ENCODE measurements at regions not wholly inside any gene's neighbourhood (a gene's known extent, or its start where the extent isn't known, plus 50 kb on each side); places are given as distances from the start of the nearest gene placed in this dataset.
"Not testable (repeated sequence)": the region's sequence is repeated elsewhere in the genome, so short reads cannot be mapped to it uniquely, and the experiment has no call there.

GRCh38 chr7:26998284-26998683, 97.5 kb downstream of the HOXA1 start:
- H3K4me3 ChIP-seq; H3K4me1 ChIP-seq (replicated peaks in 1 of 2; ENCODE audit: control insufficient read depth in 2 of 2, insufficient read depth in 2 of 2, low read length in 2 of 2); H3K79me2 ChIP-seq (ENCODE audit: control insufficient read depth, insufficient read depth, low read length); DNase-seq (ENCODE audit: extremely low read depth in 1 of 4, low spot score in 3 of 4); POLR2A ChIA-PET; ATAC-seq; H4K20me1 ChIP-seq (replicated peaks; ENCODE audit: control insufficient read depth, insufficient read depth, low read length); intact Hi-C loops (cut with micrococcal nuclease); H3K36me3 ChIP-seq (ENCODE audit: control insufficient read depth, insufficient read depth, low read length); H2AFZ ChIP-seq (ENCODE audit: low read depth, low read length); FAIRE-seq; H3K9me1 ChIP-seq (ENCODE audit: control insufficient read depth, insufficient read depth, low read length); H3K27ac ChIP-seq (ENCODE audit: extremely low read depth, low read depth, low read length); CTCF ChIA-PET (ENCODE audit: low intra/inter-chr PET ratio); in situ Hi-C loops (cut with MboI); H3K4me2 ChIP-seq (ENCODE audit: insufficient read depth, low read length); H3K9me3 ChIP-seq (replicated peaks; ENCODE audit: control insufficient read depth, insufficient read depth, low read depth, low read length); H3K9ac ChIP-seq (ENCODE audit: insufficient read depth in 1 of 2, low read depth in 2 of 2, low read length in 2 of 2); H3K27me3 ChIP-seq (ENCODE audit: control insufficient read depth in 2 of 2, insufficient read depth in 2 of 2, low read length in 2 of 2); BruUV-seq (replicated peaks): not testable (repeated sequence)
- WGBS (ENCODE audit: insufficient coverage, low coverage, missing lambda C conversion rate), result 6% methylated on average over 3 of the region's 3 CpGs

- FAIRE-seq (no peak), ATAC-seq (no peak), DNase-seq (ENCODE audit: extremely low read depth in 1 of 4, low spot score in 3 of 4) (no peak)
- ChIA-PET CTCF (ENCODE audit: low intra/inter-chr PET ratio) (no interaction called here), POLR2A (interaction anchor here (0.6 kb wide), 1 partner anchor 1133 kb away, joined by 3 read pairs; no protein-coding TSS in a partner anchor)
- no TSS peak for BruUV-seq (replicated peaks)
- no peak overlapping the region for H2AFZ ChIP-seq (ENCODE audit: low read depth, low read length)
- in situ Hi-C loops (cut with MboI) (no loop called here), intact Hi-C loops (cut with micrococcal nuclease) (no loop called here)
- H3K4me1 ChIP-seq (replicated peaks in 1 of 2; ENCODE audit: control insufficient read depth in 2 of 2, insufficient read depth in 2 of 2, low read length in 2 of 2), result no peaks in the 10 kb centered on the region
- H3K9me1 ChIP-seq (ENCODE audit: control insufficient read depth, insufficient read depth, low read length), result no peaks in the 10 kb centered on the region
- 0% methylated on average over 1 of the region's 1 CpG for WGBS (ENCODE audit: insufficient coverage, low coverage, missing lambda C conversion rate)
- no peaks in the 10 kb centered on the region for H3K79me2 ChIP-seq (ENCODE audit: control insufficient read depth, insufficient read depth, low read length)
- H3K27me3 ChIP-seq (ENCODE audit: control insufficient read depth in 2 of 2, insufficient read depth in 2 of 2, low read length in 2 of 2), result no peaks in the 10 kb centered on the region; a peak in 1 of 5 replicates
- H3K4me2 ChIP-seq (ENCODE audit: insufficient read depth, low read length), result no peak overlapping the region
- no peak for TF ChIP-seq KLF1 (tag; IDR thresholded peaks at IDR 0.05)
- TF ChIP-seq ZNF143 (CRISPR knock-in tag; IDR thresholded peaks at IDR 0.05), result no peak
- TF ChIP-seq ZBTB7A (IDR thresholded peaks at IDR 0.05; ENCODE audit: borderline replicate concordance, control insufficient read depth, low read depth, low read length), result no peak
- TF ChIP-seq RAD51 (IDR thresholded peaks at IDR 0.05; ENCODE audit: borderline replicate concordance, low read depth), result no peak
- no peaks in the 10 kb centered on the region for H3K36me3 ChIP-seq (ENCODE audit: control insufficient read depth, insufficient read depth, low read length)
- H3K4me3 ChIP-seq, result no peak overlapping the region
- H3K9ac ChIP-seq (ENCODE audit: insufficient read depth in 1 of 2, low read depth in 2 of 2, low read length in 2 of 2), result no peak overlapping the region
- no peak overlapping the region for H3K27ac ChIP-seq (ENCODE audit: extremely low read depth, low read depth, low read length)
- no peaks in the 10 kb centered on the region for H4K20me1 ChIP-seq (replicated peaks; ENCODE audit: control insufficient read depth, insufficient read depth, low read length)
- H3K9me3 ChIP-seq (replicated peaks; ENCODE audit: control insufficient read depth, insufficient read depth, low read depth, low read length), result no peaks in the 10 kb centered on the region
Measured at GRCh38 chr7:26995666-26996065, 100.1 kb downstream of the HOXA1 start.

Measured in K562 (cell line).